ENCODE measurements at regions not wholly inside any gene's neighbourhood (a gene's known extent, or its start where the extent isn't known, plus 50 kb on each side); places are given as distances from the start of the nearest gene placed in this dataset.
"Not testable (repeated sequence)": the region's sequence is repeated elsewhere in the genome, so short reads cannot be mapped to it uniquely, and the experiment has no call there.

- DNase-seq, result no peak
These were observed 495.5 kb upstream of the SOX9 start for GRCh38 chr17:71625330-71625729.

GRCh38 chr17:71628306-71628705, 492.5 kb upstream of the SOX9 start:
- no peak for DNase-seq

GRCh38 chr17:71631483-71631882, 489.3 kb upstream of the SOX9 start:
- no peak for DNase-seq

- no peak for DNase-seq
These were observed 488.5 kb upstream of the SOX9 start for GRCh38 chr17:71632328-71632727.

- DNase-seq, result no peak
These were observed 487.4 kb upstream of the SOX9 start for GRCh38 chr17:71633391-71633849.

- no peak for DNase-seq
These were observed 486.4 kb upstream of the SOX9 start for GRCh38 chr17:71634376-71634775.

GRCh38 chr17:71635187-71635586, 485.6 kb upstream of the SOX9 start:
- no peak for DNase-seq

- no peak for DNase-seq
These were observed 484.2 kb upstream of the SOX9 start for GRCh38 chr17:71636644-71637043.

GRCh38 chr17:71638668-71639067, 482.2 kb upstream of the SOX9 start:
- no peak for DNase-seq

GRCh38 chr17:71639865-71640264, 481.0 kb upstream of the SOX9 start:
- DNase-seq, result no peak

- DNase-seq, result not testable (repeated sequence)
These were observed 473.9 kb upstream of the SOX9 start for GRCh38 chr17:71646890-71647289.

GRCh38 chr17:71648342-71648741, 472.5 kb upstream of the SOX9 start:
- DNase-seq, result not testable (repeated sequence)

- DNase-seq, result no peak
These were observed 470.9 kb upstream of the SOX9 start for GRCh38 chr17:71649941-71650350.

GRCh38 chr17:71655542-71655941, 465.3 kb upstream of the SOX9 start:
- no peak for DNase-seq

GRCh38 chr17:71656964-71657858, 463.6 kb upstream of the SOX9 start:
- DNase-seq, result no peak

GRCh38 chr17:71658996-71659395, 461.8 kb upstream of the SOX9 start:
- DNase-seq, result no peak

GRCh38 chr17:71664861-71665260, 456.0 kb upstream of the SOX9 start:
- DNase-seq, result no peak

- DNase-seq, result no peak
These were observed 454.8 kb upstream of the SOX9 start for GRCh38 chr17:71666047-71666446.

- DNase-seq, result no peak
These were observed 453.2 kb upstream of the SOX9 start for GRCh38 chr17:71667661-71668060.

- no peak for DNase-seq
These were observed 452.0 kb upstream of the SOX9 start for GRCh38 chr17:71668807-71669206.

GRCh38 chr17:71677439-71677838, 443.4 kb upstream of the SOX9 start:
- no peak for DNase-seq

- no peak for DNase-seq
These were observed 441.0 kb upstream of the SOX9 start for GRCh38 chr17:71679832-71680231.

GRCh38 chr17:71681427-71682173, 439.2 kb upstream of the SOX9 start:
- no peak for DNase-seq

GRCh38 chr17:71682174-71682494, 438.7 kb upstream of the SOX9 start:
- no peak for DNase-seq
